Transverse colon (tissue), 3 donors: ENCODE measurements at regions not wholly inside any gene's neighbourhood (a gene's known extent, or its start where the extent isn't known, plus 50 kb on each side); places are given as distances from the start of the nearest gene placed in this dataset.

Source experiments
- CTCF ChIP-seq, 5 experiments: fragments of 200-600 bp in 3 of 5; fragments of 450-650 bp in 2 of 5; sonication (generic) in 3 of 5; IDR thresholded peaks; 1 replicate in 2 of 5; 2 replicates in 3 of 5; pipeline ENCODE4 v1.5.1; 2016 to 2017; ENCODE audit warnings: antibody characterized with exemption in 5 of 5, inconsistent platforms in 3 of 5, mild to moderate bottlenecking in 2 of 5, moderate library complexity in 1 of 5
- EP300 ChIP-seq: sonication (generic); formaldehyde crosslinking; IDR thresholded peaks from one replicate; pipeline ENCODE4 v1.6.1; 2017; ENCODE audit warnings: antibody characterized with exemption, low read depth
- POLR2A ChIP-seq: fragments of 450-650 bp; IDR thresholded peaks from one replicate; pipeline ENCODE4 v1.6.1; 2016; ENCODE audit warnings: antibody characterized with exemption, mild to moderate bottlenecking, moderate library complexity

- TF ChIP-seq POLR2A (no peak), EP300 (no peak), CTCF (IDR thresholded peaks at IDR 0.05) (no peak)
These were observed 407.9 kb upstream of the AADAT start for GRCh38 chr4:170497689-170498088.
